ENCODE measurements at regions not wholly inside any gene's neighbourhood (a gene's known extent, or its start where the extent isn't known, plus 50 kb on each side); places are given as distances from the start of the nearest gene placed in this dataset.

DNA sequence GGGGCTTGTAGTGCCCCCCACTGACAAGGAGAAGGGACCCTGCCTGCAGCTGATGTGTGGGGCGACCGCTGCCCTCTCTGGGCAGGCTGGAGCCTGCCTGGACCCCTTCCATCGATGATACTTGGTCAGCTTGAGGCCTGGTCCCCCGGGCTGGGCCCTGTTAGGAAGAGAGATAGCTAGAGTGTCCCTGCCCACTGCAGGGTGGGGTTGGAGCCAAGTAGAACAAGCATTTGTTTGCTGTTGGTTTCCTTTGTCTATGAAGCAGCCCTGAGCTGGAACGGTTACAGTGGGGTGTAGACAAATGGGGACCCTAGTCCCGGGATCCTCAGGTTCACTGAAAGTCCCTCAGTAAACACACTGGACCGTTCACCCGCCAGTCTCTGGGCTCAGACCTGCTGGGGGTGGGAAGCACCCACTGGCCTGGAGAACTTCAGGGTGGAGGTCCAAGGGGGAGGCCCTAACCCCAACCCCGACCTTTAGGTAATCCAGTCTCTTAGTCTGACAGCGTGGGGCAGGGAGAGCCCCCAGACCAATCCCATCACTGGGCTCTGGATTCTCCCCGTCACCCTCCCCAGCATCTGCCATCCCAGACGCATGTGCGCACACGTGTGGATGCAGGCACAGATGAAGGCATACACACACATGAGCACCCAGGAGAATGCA, 204.8 kb upstream of the ZNF536 start:
- H3K27ac ChIP-seq = no peak overlapping the region
- WGBS = 94% methylated on average over 12 of the region's 14 CpGs
- no peaks in the 10 kb centered on the region for H3K36me3 ChIP-seq
- TF ChIP-seq POLR2A (IDR thresholded peaks at IDR 0.05) (no peak), EP300 (IDR thresholded peaks at IDR 0.05) (no peak), POLR2AphosphoS5 (IDR thresholded peaks at IDR 0.05) (no peak)
- TF ChIP-seq, protein P1, sequence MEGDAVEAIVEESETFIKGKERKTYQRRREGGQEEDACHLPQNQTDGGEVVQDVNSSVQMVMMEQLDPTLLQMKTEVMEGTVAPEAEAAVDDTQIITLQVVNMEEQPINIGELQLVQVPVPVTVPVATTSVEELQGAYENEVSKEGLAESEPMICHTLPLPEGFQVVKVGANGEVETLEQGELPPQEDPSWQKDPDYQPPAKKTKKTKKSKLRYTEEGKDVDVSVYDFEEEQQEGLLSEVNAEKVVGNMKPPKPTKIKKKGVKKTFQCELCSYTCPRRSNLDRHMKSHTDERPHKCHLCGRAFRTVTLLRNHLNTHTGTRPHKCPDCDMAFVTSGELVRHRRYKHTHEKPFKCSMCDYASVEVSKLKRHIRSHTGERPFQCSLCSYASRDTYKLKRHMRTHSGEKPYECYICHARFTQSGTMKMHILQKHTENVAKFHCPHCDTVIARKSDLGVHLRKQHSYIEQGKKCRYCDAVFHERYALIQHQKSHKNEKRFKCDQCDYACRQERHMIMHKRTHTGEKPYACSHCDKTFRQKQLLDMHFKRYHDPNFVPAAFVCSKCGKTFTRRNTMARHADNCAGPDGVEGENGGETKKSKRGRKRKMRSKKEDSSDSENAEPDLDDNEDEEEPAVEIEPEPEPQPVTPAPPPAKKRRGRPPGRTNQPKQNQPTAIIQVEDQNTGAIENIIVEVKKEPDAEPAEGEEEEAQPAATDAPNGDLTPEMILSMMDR (IDR thresholded peaks at IDR 0.05) = no peak
- H3K27me3 ChIP-seq = peaks cover 7% of the 10 kb centered on the region
- no peaks in the 10 kb centered on the region for H3K9me3 ChIP-seq
- no peak overlapping the region for H3K4me3 ChIP-seq
- DNase-seq (ENCODE audit: low spot score in 2 of 2) = no peak
- no peaks in the 10 kb centered on the region for H3K4me1 ChIP-seq

DNA sequence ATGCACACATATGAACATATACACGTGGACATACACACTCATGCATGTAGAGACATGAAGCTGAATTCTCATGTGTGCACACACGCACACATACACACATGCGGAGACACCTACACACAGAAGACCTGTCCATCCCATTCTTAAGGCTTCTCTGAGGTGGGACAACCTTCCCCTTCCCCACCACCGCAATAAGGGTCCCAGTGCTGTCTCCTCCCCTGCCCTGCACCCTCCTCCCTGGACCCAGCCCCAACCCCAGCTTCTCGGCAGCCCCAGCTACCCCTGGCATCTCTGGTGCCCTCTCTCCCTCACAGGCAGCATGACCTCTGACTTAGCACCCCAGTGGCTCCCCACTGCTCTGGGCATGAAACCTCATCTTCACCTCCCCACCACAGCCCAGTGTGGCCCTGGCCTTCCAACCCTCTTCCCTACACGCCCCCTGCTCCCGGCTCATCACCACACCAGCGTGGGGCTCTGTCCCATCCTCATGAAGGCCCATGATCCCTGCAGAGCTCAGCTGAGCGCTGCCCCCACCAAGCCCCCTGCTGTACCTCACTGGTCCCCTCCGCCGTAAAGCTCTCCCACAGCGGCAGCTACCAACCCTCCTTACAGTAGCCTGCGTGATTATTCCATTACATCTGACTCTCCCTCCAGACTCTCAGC, 204.1 kb upstream of the ZNF536 start:
- 94% methylated on average over 13 of the region's 13 CpGs for WGBS
- no peaks in the 10 kb centered on the region for H3K4me1 ChIP-seq
- peaks cover 7% of the 10 kb centered on the region for H3K27me3 ChIP-seq
- no peak for DNase-seq (ENCODE audit: low spot score in 2 of 2)
- H3K27ac ChIP-seq = no peak overlapping the region
- no peaks in the 10 kb centered on the region for H3K36me3 ChIP-seq
- H3K9me3 ChIP-seq = no peaks in the 10 kb centered on the region
- no peak overlapping the region for H3K4me3 ChIP-seq
- TF ChIP-seq POLR2AphosphoS5 (IDR thresholded peaks at IDR 0.05) (no peak), POLR2A (IDR thresholded peaks at IDR 0.05) (no peak), EP300 (IDR thresholded peaks at IDR 0.05) (no peak)
- TF ChIP-seq, protein P1 (IDR thresholded peaks at IDR 0.05) = no peak

DNA sequence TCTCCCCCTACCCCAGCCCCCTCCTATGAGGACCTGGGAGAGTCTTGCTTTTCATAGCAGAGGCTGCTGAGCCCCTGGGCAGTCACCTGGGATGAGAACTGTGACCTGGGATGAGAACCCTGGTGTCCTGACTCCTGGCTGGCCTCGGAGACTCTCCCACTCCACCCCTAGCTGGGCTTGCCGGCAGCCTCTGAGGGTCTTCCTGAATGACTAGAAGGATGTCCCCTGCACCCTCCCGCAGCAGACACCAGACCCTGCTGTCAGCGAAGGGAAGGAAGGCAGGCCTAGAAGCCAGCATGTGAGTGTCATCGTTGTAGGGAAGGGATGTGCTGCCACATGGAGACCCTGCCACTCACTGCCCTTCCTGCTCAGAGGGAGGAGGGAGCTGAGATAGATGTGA, 203.4 kb upstream of the ZNF536 start:
- Histone ChIP-seq H3K9me3 (no peaks in the 10 kb centered on the region), H3K27me3 (peaks cover 7% of the 10 kb centered on the region), H3K4me3 (no peak overlapping the region), H3K4me1 (no peaks in the 10 kb centered on the region), H3K36me3 (no peaks in the 10 kb centered on the region), H3K27ac (no peak overlapping the region)
- 91% methylated on average over 4 of the region's 5 CpGs for WGBS
- no peak for DNase-seq (ENCODE audit: low spot score in 2 of 2)
- TF ChIP-seq, protein P1 (IDR thresholded peaks at IDR 0.05) = no peak
- TF ChIP-seq POLR2A (IDR thresholded peaks at IDR 0.05) (no peak), EP300 (IDR thresholded peaks at IDR 0.05) (no peak), POLR2AphosphoS5 (IDR thresholded peaks at IDR 0.05) (no peak)

DNA sequence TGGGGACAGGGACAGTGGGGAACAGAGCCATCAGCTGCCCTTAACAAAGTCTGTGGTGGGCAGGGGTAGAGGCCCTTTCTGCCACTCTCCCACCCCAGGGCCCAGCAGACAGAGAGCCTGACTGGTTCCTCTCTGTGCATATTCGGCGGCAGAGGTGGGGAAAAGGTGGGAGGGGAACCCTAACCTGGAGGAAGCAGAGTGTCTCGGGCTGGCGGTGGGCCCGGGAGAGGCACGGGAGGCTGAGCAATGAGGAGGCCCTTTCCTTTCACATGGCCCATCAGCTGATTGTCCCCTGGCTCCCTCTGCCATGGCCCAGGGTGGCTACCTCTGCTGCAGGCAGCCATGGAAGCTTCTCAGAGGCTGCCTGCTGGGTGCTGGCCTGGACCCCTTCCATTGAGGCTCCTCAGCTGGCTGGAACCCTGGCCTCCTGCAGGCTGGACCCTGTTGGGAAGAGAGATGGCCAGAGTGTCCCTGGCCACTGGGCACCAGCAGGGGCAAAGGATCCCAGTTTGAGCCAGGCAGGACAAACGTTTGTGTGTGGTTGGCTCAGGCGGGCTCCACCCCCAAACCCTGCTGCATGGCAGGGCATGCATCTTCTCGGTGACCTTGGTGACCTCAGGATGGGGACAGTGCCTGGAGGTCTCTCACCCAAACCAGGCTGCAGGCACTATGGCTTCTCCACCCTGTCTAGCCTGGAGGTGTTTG, 202.8 kb upstream of the ZNF536 start:
- no peaks in the 10 kb centered on the region for H3K9me3 ChIP-seq
- H3K4me3 ChIP-seq = no peak overlapping the region
- WGBS = 77% methylated on average over 4 of the region's 9 CpGs
- no peak overlapping the region for H3K27ac ChIP-seq
- no peak for DNase-seq (ENCODE audit: low spot score in 2 of 2)
- H3K36me3 ChIP-seq = no peaks in the 10 kb centered on the region
- H3K4me1 ChIP-seq = no peaks in the 10 kb centered on the region
- H3K27me3 ChIP-seq = peaks cover 7% of the 10 kb centered on the region
- TF ChIP-seq POLR2A (IDR thresholded peaks at IDR 0.05) (no peak), EP300 (IDR thresholded peaks at IDR 0.05) (no peak), POLR2AphosphoS5 (IDR thresholded peaks at IDR 0.05) (no peak)
- TF ChIP-seq, protein P1 (IDR thresholded peaks at IDR 0.05) = no peak

DNA sequence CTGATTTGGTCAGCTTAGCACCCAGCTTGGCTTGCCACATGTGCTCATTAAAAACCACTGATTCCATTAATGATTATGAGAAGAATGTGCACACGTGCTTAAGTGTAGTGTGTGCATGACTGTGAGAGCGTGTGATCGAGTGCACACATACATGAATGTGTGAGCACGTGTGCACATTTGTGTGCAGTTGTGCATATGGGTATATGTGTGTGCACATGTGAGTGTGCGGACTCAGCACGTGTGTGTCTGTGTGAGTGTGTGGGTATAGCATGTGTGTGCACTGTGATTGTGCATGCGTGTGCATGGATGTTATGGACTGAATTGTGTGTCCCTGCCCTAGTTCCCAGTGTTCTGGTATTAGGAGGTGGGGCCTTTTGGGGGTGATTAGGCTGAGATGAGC, 202.1 kb upstream of the ZNF536 start:
- TF ChIP-seq POLR2AphosphoS5 (IDR thresholded peaks at IDR 0.05) (no peak), EP300 (IDR thresholded peaks at IDR 0.05) (no peak), POLR2A (IDR thresholded peaks at IDR 0.05) (no peak)
- TF ChIP-seq, protein P1 (IDR thresholded peaks at IDR 0.05) = no peak
- DNase-seq (ENCODE audit: low spot score in 2 of 2) = no peak
- Histone ChIP-seq H3K27ac (no peak overlapping the region), H3K4me3 (no peak overlapping the region), H3K9me3 (no peaks in the 10 kb centered on the region), H3K27me3 (peaks cover 7% of the 10 kb centered on the region), H3K4me1 (no peaks in the 10 kb centered on the region), H3K36me3 (no peaks in the 10 kb centered on the region)
- 92% methylated on average over 7 of the region's 7 CpGs for WGBS
